Spinal cord (tissue), 9 donors: ENCODE measurements at regions not wholly inside any gene's neighbourhood (a gene's known extent, or its start where the extent isn't known, plus 50 kb on each side); places are given as distances from the start of the nearest gene placed in this dataset.
A peak's percentile ranks its signal among the peaks of the same experiment; 100 is the strongest.

ENCODE experiments used
- DNase-seq, 6 donors: peaks; one replicate each; pipeline versions ENCODE4 v3.0.0 to v3.0.0-alpha.2; 2013 to 2015; ENCODE audit warnings: low spot score in 6 of 6, low read depth in 4 of 6
- H3K27ac ChIP-seq: one replicate; pipeline ENCODE4 v1.5.1; 2013; ENCODE audit warnings: low read depth, low read length, control low read depth
- H3K27me3 ChIP-seq: one replicate; pipeline ENCODE4 v1.6.1; 2013; ENCODE audit warnings: low read length; ENCODE audit not compliant: control insufficient read depth, insufficient read depth
- H3K36me3 ChIP-seq: one replicate; pipeline ENCODE4 v1.6.1; 2013; ENCODE audit warnings: low read length; ENCODE audit not compliant: control insufficient read depth, insufficient read depth
- H3K4me1 ChIP-seq: one replicate; pipeline ENCODE4 v1.6.1; 2013; ENCODE audit warnings: low read length; ENCODE audit not compliant: control insufficient read depth, insufficient read depth
- H3K4me3 ChIP-seq: one replicate; pipeline ENCODE4 v1.5.1; 2013; ENCODE audit warnings: low read depth, low read length, control low read depth
- H3K9me3 ChIP-seq: one replicate; pipeline ENCODE4 v1.6.1; 2013; ENCODE audit warnings: low read length; ENCODE audit not compliant: control insufficient read depth, insufficient read depth
- WGBS: methylation state at CpG from one replicate; pipeline ENCODE4 v1.1.5; 2013; ENCODE audit warnings: missing lambda C conversion rate; ENCODE audit not compliant: insufficient coverage; 5-methylcytosine and 5-hydroxymethylcytosine counted together
- donor health status: healthy.

- no peak overlapping the region for H3K4me3 ChIP-seq
- no peak overlapping the region for H3K27ac ChIP-seq
- H3K9me3 ChIP-seq, result no peaks in the 10 kb centered on the region
- DNase-seq, result no peak
- WGBS, result 63% methylated on average over 2 of the region's 4 CpGs
- no peaks in the 10 kb centered on the region for H3K27me3 ChIP-seq
- H3K4me1 ChIP-seq, result peaks cover 3% of the 10 kb centered on the region
- no peaks in the 10 kb centered on the region for H3K36me3 ChIP-seq
These were observed 76.8 kb upstream of the CHRNA7 start for GRCh38 chr15:31953478-31953877.

GRCh38 chr15:31954374-31955172 lies 75.7 kb upstream of the CHRNA7 start:
- Histone ChIP-seq H3K36me3 (no peaks in the 10 kb centered on the region), H3K27me3 (no peaks in the 10 kb centered on the region), H3K4me1 (peaks cover 3% of the 10 kb centered on the region), H3K4me3 (no peak overlapping the region), H3K27ac (no peak overlapping the region), H3K9me3 (no peaks in the 10 kb centered on the region)
- DNase-seq, result peak in 2 of 6 donors; percentile 37 to 42
- 47% methylated on average over 2 of the region's 8 CpGs for WGBS

GRCh38 chr15:31955734-31956133 lies 74.6 kb upstream of the CHRNA7 start:
- Histone ChIP-seq H3K4me3 (no peak overlapping the region), H3K9me3 (peaks cover 4% of the 10 kb centered on the region), H3K36me3 (no peaks in the 10 kb centered on the region), H3K27ac (no peak overlapping the region), H3K27me3 (no peaks in the 10 kb centered on the region), H3K4me1 (peaks cover 3% of the 10 kb centered on the region)
- whole genome bisulfite sequencing, result no CpG with 5 or more reads among the region's 1 CpG
- DNase-seq, result no peak

GRCh38 chr15:31957581-31957980 lies 72.7 kb upstream of the CHRNA7 start:
- no peak for DNase-seq

GRCh38 chr15:31964586-31965307 lies 65.6 kb upstream of the CHRNA7 start:
- Histone ChIP-seq H3K4me1 (no peaks in the 10 kb centered on the region), H3K27ac (no peak overlapping the region), H3K36me3 (no peaks in the 10 kb centered on the region), H3K27me3 (no peaks in the 10 kb centered on the region), H3K9me3 (peaks cover 4% of the 10 kb centered on the region), H3K4me3 (no peak overlapping the region)
- no peak for DNase-seq
- 94% methylated on average over 2 of the region's 7 CpGs for WGBS

More at GRCh38 chr15:31957581-31957980, 72.7 kb upstream of the CHRNA7 start:
- H3K27me3 ChIP-seq, result no peaks in the 10 kb centered on the region
- no peak overlapping the region for H3K27ac ChIP-seq
- H3K9me3 ChIP-seq, result peaks cover 4% of the 10 kb centered on the region
- no peak overlapping the region for H3K4me3 ChIP-seq
- peaks cover 3% of the 10 kb centered on the region for H3K4me1 ChIP-seq
- no peaks in the 10 kb centered on the region for H3K36me3 ChIP-seq

- H3K36me3 ChIP-seq, result no peaks in the 10 kb centered on the region
- WGBS, result 82% methylated on average over 4 of the region's 4 CpGs
- H3K27ac ChIP-seq, result no peak overlapping the region
- no peak overlapping the region for H3K4me3 ChIP-seq
- no peaks in the 10 kb centered on the region for H3K9me3 ChIP-seq
- H3K4me1 ChIP-seq, result peaks cover 8% of the 10 kb centered on the region
- DNase-seq, result no peak
- no peaks in the 10 kb centered on the region for H3K27me3 ChIP-seq
These were observed 60.3 kb upstream of the CHRNA7 start for GRCh38 chr15:31970007-31970406.

- Histone ChIP-seq H3K9me3 (no peaks in the 10 kb centered on the region), H3K27me3 (no peaks in the 10 kb centered on the region), H3K36me3 (no peaks in the 10 kb centered on the region), H3K27ac (no peak overlapping the region), H3K4me3 (no peak overlapping the region), H3K4me1 (peaks cover 25% of the 10 kb centered on the region)
- 95% methylated on average over 8 of the region's 10 CpGs for WGBS
- no peak for DNase-seq
These were observed 57.1 kb upstream of the CHRNA7 start for GRCh38 chr15:31973197-31973596.

- 64% methylated on average over 4 of the region's 6 CpGs for WGBS
- no peak overlapping the region for H3K4me3 ChIP-seq
- H3K36me3 ChIP-seq, result no peaks in the 10 kb centered on the region
- H3K9me3 ChIP-seq, result no peaks in the 10 kb centered on the region
- peaks cover 2% of the 10 kb centered on the region for H3K27me3 ChIP-seq
- no peak for DNase-seq
- peaks cover 25% of the 10 kb centered on the region for H3K4me1 ChIP-seq
- H3K27ac ChIP-seq, result no peak overlapping the region
These were observed 56.0 kb upstream of the CHRNA7 start for GRCh38 chr15:31974154-31974794.

GRCh38 chr15:31974855-31975829 lies 55.2 kb upstream of the CHRNA7 start:
- DNase-seq, result peak in 5 of 6 donors; percentile 66 to 96 (median 74)
- WGBS, result 13% methylated on average over 33 of the region's 36 CpGs
- H3K9me3 ChIP-seq, result no peaks in the 10 kb centered on the region
- H3K4me3 ChIP-seq, result peak overlapping the region; percentile 29
- peaks cover 25% of the 10 kb centered on the region for H3K4me1 ChIP-seq
- peaks cover 2% of the 10 kb centered on the region for H3K27me3 ChIP-seq
- H3K27ac ChIP-seq, result no peak overlapping the region
- no peaks in the 10 kb centered on the region for H3K36me3 ChIP-seq
